Pancreas (tissue), 10 donors: ENCODE measurements at regions not wholly inside any gene's neighbourhood (a gene's known extent, or its start where the extent isn't known, plus 50 kb on each side); places are given as distances from the start of the nearest gene placed in this dataset.

Experiments used
- ATAC-seq, 4 donors: fragments of 200-7000 bp; cut with Tn5 transposase; one replicate each; pipeline versions ENCODE4 v1.8.0 to v1.9.1; 2020; ENCODE audit warnings: mild to moderate bottlenecking in 4 of 4, moderate library complexity in 4 of 4
- DNase-seq, 6 donors: peaks; one replicate each; pipeline ENCODE4 v3.0.0-alpha.2; 2020
- FAIRE-seq: peaks from 2 replicates; lab custom pipeline; 2012; peaks lifted over from hg19 to GRCh38; lab: Jason Lieb, UNC
- H3K27ac ChIP-seq, 4 donors: fragments of 200-600 bp; sonication (generic); 1 replicate in 3 of 4; 2 replicates in 1 of 4; pipeline versions ENCODE4 v1.5.0 to v1.8.0; 2020
- H3K27me3 ChIP-seq, 4 donors: fragments of 200-600 bp; one replicate each; pipeline ENCODE4 v1.8.0; 2021
- H3K36me3 ChIP-seq, 3 donors: fragments of 200-600 bp; sonication (generic) in 1 of 3; one replicate each; pipeline versions ENCODE4 v1.5.0 to v1.8.0; 2020 to 2021
- H3K4me1 ChIP-seq, 3 donors: fragments of 200-600 bp; one replicate each; pipeline ENCODE4 v1.8.0; 2021
- H3K4me3 ChIP-seq, 4 donors: fragments of 200-600 bp; sonication (generic) in 2 of 4; one replicate each; pipeline versions ENCODE4 v1.5.0 to v1.8.0; 2020 to 2021
- H3K9me3 ChIP-seq, 4 donors: fragments of 200-600 bp; one replicate each; pipeline ENCODE4 v1.8.0; 2021
- CTCF ChIP-seq, 4 donors: fragments of 200-600 bp; sonication (generic) in 3 of 4; IDR thresholded peaks; one replicate each; pipeline versions ENCODE4 v1.5.0 to v1.8.0; 2021; ENCODE audit warnings: antibody characterized with exemption in 4 of 4
- WGBS, 2 donors: extraction: QIAGEN DNeasy Blood & Tissue Kit; methylation state at CpG; one replicate each; pipeline ENCODE4 v1.1.7; 2013; 5-methylcytosine and 5-hydroxymethylcytosine counted together
- intact Hi-C, 3 donors: fragments of 100-400 bp; cut with DNase I; formaldehyde crosslinking; loops; one replicate each; pipeline versions ENCODE4 v1.11.1 to v1.14.2; 2022
- donor health status: healthy with polysubstance abuse.
- donor health status: DM: no; HTN: no; CAD: no; lungs with moderate emphysema.
- donor health status: DM: no; HTN: no; CAD: no.
- donor health status: control.
- donor health status: control.
- donor health status: Bipolar disorder and iron deficiency.
- donor health status: DM: yes; HTN: yes; CAD: no.
- donor health status: DM: no; HTN: no; CAD: no.
- donor health status: DM: no; HTN: no; CAD: no.
- donor health status: DM: yes; HTN: yes; CAD: no.

- H3K4me3 ChIP-seq: no peak overlapping the region
- no peaks in the 10 kb centered on the region for H3K9me3 ChIP-seq
- TF ChIP-seq CTCF (IDR thresholded peaks at IDR 0.05): peak in 1 of 4 donors; percentile 11
- DNase-seq (peak in 1 of 6 donors; percentile 15), ATAC-seq (peak in 1 of 4 donors; percentile 62), FAIRE-seq (no peak)
- H3K36me3 ChIP-seq: no peaks in the 10 kb centered on the region
- no peaks in the 10 kb centered on the region for H3K27me3 ChIP-seq
- intact Hi-C loops: no loop called here
- H3K4me1 ChIP-seq: no peaks in the 10 kb centered on the region
- 41 to 47% methylated on average over 20 of the region's 20 CpGs for WGBS, 2 donors
- H3K27ac ChIP-seq: no peak overlapping the region
These were observed 51.0 kb upstream of the TFAP2A start for GRCh38 chr6:10465629-10466499.
